ENCODE measurements at regions not wholly inside any gene's neighbourhood (a gene's known extent, or its start where the extent isn't known, plus 50 kb on each side); places are given as distances from the start of the nearest gene placed in this dataset.

DNA sequence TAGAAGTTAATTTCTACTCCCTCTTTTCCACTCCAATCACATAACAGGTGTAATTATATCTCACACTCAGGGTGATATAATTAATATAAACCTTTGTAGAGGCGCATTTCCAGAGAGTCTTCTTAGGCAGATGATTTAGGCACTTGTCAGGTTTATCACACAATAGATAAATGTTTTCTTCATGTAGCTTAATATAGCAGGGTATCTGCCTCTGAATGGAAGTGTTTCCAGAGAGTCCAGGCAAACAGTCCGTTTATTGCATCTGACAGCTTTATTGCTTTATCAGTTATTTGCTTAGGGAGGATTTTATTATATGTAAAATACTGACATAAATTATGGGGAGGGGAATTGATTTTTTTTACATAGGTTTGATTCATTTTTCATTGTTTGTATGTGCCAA, 766.3 kb downstream of the SLC4A3 start:
- Histone ChIP-seq H3K79me2 (ENCODE audit: low read length) (no peaks in the 10 kb centered on the region), H3K27ac (ENCODE audit: low read length) (no peak overlapping the region), H2AFZ (ENCODE audit: low read length) (no peak overlapping the region), H3F3A (ENCODE audit: low read length, unreplicated experiment) (no peaks in the 10 kb centered on the region), H3K4me3 (ENCODE audit: low read length) (no peak overlapping the region), H4K20me1 (ENCODE audit: low read length) (no peaks in the 10 kb centered on the region), H3K36me3 (ENCODE audit: low read depth, low read length) (no peaks in the 10 kb centered on the region), H3K4me1 (ENCODE audit: insufficient read depth, low read length) (peaks cover 8% of the 10 kb centered on the region; the same call in 1 of the 2 replicates), H3K4me2 (ENCODE audit: low read length) (no peak overlapping the region), H3K9ac (ENCODE audit: low read length) (no peak overlapping the region), H3K9me2 (replicated peaks; ENCODE audit: low read length) (no peaks in the 10 kb centered on the region), H3K9me3 (ENCODE audit: low read length) (no peaks in the 10 kb centered on the region), H3K27me3 (ENCODE audit: low read length) (no peaks in the 10 kb centered on the region)
- peak; percentile 51; the same call in 1 of the 2 replicates for ATAC-seq
- no TSS peak for BruUV-seq (replicated peaks)
- DNase-seq = no peak
- ChIA-PET POLR2A (ENCODE audit: unreplicated experiment) (no interaction called here), CTCF (no interaction called here)
- intact Hi-C loops (cut with micrococcal nuclease) = loop anchor here (5.0 kb wide), 1 partner anchor 279 kb away; no protein-coding TSS in a partner anchor
- TF ChIP-seq EZH2phosphoT487 (IDR thresholded peaks at IDR 0.05; ENCODE audit: borderline replicate concordance, low read length) (no peak), EZH2 (IDR thresholded peaks at IDR 0.05; ENCODE audit: low read length, unreplicated experiment) (no peak)
- TF ChIP-seq, protein P1, sequence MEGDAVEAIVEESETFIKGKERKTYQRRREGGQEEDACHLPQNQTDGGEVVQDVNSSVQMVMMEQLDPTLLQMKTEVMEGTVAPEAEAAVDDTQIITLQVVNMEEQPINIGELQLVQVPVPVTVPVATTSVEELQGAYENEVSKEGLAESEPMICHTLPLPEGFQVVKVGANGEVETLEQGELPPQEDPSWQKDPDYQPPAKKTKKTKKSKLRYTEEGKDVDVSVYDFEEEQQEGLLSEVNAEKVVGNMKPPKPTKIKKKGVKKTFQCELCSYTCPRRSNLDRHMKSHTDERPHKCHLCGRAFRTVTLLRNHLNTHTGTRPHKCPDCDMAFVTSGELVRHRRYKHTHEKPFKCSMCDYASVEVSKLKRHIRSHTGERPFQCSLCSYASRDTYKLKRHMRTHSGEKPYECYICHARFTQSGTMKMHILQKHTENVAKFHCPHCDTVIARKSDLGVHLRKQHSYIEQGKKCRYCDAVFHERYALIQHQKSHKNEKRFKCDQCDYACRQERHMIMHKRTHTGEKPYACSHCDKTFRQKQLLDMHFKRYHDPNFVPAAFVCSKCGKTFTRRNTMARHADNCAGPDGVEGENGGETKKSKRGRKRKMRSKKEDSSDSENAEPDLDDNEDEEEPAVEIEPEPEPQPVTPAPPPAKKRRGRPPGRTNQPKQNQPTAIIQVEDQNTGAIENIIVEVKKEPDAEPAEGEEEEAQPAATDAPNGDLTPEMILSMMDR (conservative IDR thresholded peaks at IDR 0.05; ENCODE audit: low read depth, low read length) = no peak

DNA sequence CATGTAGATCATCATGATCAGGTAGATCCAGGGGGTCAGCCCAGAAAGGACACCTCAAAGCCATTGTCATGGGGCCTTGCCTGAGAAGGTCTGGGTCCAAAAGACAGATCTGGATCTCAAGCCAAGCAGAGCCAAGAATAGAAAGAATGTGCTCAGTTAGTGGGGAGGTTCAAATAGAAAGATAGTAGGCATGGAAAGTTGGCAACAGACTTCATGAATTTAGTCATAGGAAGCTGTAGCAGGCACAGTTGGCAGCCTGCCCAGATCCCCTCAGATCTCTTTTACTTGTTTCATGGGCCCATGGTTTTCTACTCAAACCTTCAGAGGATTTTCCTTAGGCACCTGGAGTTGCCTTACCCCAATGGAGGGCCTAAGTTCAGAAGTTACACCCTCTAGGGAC, 767.0 kb downstream of the SLC4A3 start:
- Histone ChIP-seq H3K4me3 (ENCODE audit: low read length) (no peak overlapping the region), H3K4me1 (ENCODE audit: insufficient read depth, low read length) (peaks cover 8% of the 10 kb centered on the region; the same call in 1 of the 2 replicates), H3F3A (ENCODE audit: low read length, unreplicated experiment) (no peaks in the 10 kb centered on the region), H3K4me2 (ENCODE audit: low read length) (no peak overlapping the region), H3K27ac (ENCODE audit: low read length) (no peak overlapping the region), H4K20me1 (ENCODE audit: low read length) (no peaks in the 10 kb centered on the region), H3K79me2 (ENCODE audit: low read length) (no peaks in the 10 kb centered on the region), H3K9ac (ENCODE audit: low read length) (no peak overlapping the region), H3K9me3 (ENCODE audit: low read length) (no peaks in the 10 kb centered on the region), H2AFZ (ENCODE audit: low read length) (no peak overlapping the region), H3K36me3 (ENCODE audit: low read depth, low read length) (no peaks in the 10 kb centered on the region), H3K9me2 (replicated peaks; ENCODE audit: low read length) (no peaks in the 10 kb centered on the region), H3K27me3 (ENCODE audit: low read length) (no peaks in the 10 kb centered on the region)
- ChIA-PET CTCF (no interaction called here), POLR2A (ENCODE audit: unreplicated experiment) (no interaction called here)
- DNase-seq = peak; percentile 68
- TF ChIP-seq EZH2phosphoT487 (IDR thresholded peaks at IDR 0.05; ENCODE audit: borderline replicate concordance, low read length) = no peak
- no peak for TF ChIP-seq EZH2 (IDR thresholded peaks at IDR 0.05; ENCODE audit: low read length, unreplicated experiment)
- TF ChIP-seq, protein P1 (conservative IDR thresholded peaks at IDR 0.05; ENCODE audit: low read depth, low read length) = no peak
- intact Hi-C loops (cut with micrococcal nuclease) = loop anchor here (5.0 kb wide), 1 partner anchor 278 kb away; no protein-coding TSS in a partner anchor
- no TSS peak for BruUV-seq (replicated peaks)
- no peak for ATAC-seq

DNA sequence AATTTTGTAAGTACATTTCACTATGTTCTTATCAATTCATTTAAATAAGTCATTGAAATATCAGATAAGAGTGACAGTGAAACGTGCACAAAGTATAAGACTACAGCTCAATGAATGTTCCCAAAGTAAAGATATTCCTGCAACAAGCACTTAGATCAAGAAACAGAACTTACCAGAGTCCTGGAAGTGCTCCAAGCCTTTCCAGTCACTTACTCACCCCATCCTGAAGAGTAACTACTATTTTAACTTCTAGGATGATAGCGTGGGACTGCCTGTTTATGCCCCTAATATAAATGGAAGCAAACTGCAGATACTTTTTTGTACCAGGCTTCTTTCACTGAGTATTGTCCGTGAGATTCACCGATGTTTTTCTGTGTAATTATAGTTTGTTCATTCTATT, 768.9 kb downstream of the SLC4A3 start:
- H3K9ac ChIP-seq (ENCODE audit: low read length) = no peak overlapping the region
- H3K27ac ChIP-seq (ENCODE audit: low read length) = no peak overlapping the region
- H3F3A ChIP-seq (ENCODE audit: low read length, unreplicated experiment) = no peaks in the 10 kb centered on the region
- ATAC-seq = no peak
- H2AFZ ChIP-seq (ENCODE audit: low read length) = no peak overlapping the region
- no peaks in the 10 kb centered on the region for H3K79me2 ChIP-seq (ENCODE audit: low read length)
- no peaks in the 10 kb centered on the region for H3K36me3 ChIP-seq (ENCODE audit: low read depth, low read length)
- no TSS peak for BruUV-seq (replicated peaks)
- H3K4me3 ChIP-seq (ENCODE audit: low read length) = no peak overlapping the region
- intact Hi-C loops (cut with micrococcal nuclease) = no loop called here
- H3K9me3 ChIP-seq (ENCODE audit: low read length) = no peaks in the 10 kb centered on the region
- no peaks in the 10 kb centered on the region for H3K9me2 ChIP-seq (replicated peaks; ENCODE audit: low read length)
- ChIA-PET POLR2A (ENCODE audit: unreplicated experiment) (no interaction called here), CTCF (no interaction called here)
- TF ChIP-seq, protein P1 (conservative IDR thresholded peaks at IDR 0.05; ENCODE audit: low read depth, low read length) = no peak
- TF ChIP-seq EZH2 (IDR thresholded peaks at IDR 0.05; ENCODE audit: low read length, unreplicated experiment) (no peak), EZH2phosphoT487 (IDR thresholded peaks at IDR 0.05; ENCODE audit: borderline replicate concordance, low read length) (no peak)
- no peaks in the 10 kb centered on the region for H3K27me3 ChIP-seq (ENCODE audit: low read length)
- DNase-seq = peak; percentile 9
- H3K4me2 ChIP-seq (ENCODE audit: low read length) = no peak overlapping the region
- H3K4me1 ChIP-seq (ENCODE audit: insufficient read depth, low read length) = peaks cover 8% of the 10 kb centered on the region; the same call in 1 of the 2 replicates
- H4K20me1 ChIP-seq (ENCODE audit: low read length) = no peaks in the 10 kb centered on the region
